NCI-H446 (cell line): ENCODE measurements at regions not wholly inside any gene's neighbourhood (a gene's known extent, or its start where the extent isn't known, plus 50 kb on each side); places are given as distances from the start of the nearest gene placed in this dataset.

ENCODE experiments used
- DNase-seq, 2 experiments: peaks; one replicate each; lab custom pipeline; 2025; lab: John Stamatoyannopoulos, UW

DNA sequence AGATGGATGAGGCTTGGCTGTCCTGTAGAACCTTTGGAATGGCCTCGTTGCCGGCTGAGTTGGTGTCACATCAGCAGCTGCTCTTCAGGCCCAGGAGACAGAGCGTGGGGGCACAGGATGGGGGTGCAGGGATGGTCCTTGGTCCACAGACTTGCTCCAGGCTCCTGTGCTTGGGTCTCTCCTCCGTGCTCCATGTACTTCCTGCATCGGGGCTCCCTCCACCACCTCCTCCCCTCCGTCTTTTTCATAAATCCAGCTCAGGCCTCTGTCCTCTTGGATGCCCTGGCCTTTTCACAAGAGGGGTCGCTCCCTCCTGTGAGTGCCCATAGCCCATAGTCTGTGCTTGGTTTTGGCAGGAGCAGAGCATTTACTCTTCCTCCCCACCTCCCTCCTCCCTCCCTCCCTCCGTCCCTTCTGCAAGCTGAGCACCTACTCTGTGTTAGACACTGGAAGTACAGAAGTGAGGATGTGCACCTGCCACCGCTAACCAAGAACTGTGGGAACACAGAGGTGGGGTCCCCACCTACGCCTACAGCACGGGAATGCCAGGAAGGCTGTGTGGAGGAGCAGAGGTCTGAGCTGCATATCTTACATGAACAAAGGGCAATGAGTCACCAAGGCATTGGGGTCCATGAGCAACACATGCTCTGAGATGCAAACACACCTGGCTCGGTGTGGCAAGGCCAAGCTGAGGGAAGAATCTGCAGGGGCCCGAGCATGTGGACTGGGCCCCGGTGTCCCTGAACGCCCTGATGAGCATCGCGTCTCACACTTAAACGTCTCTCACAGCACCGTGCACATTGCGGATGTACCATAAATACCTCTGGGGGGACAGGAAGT is 458.7 kb upstream of the HS6ST1 start:
- DNase-seq, result no peak

- DNase-seq, result no peak
Observed at GRCh38 chr2:128778843-128779242, 460.2 kb upstream of the HS6ST1 start.

GRCh38 chr2:128779301-128780095 is 460.8 kb upstream of the HS6ST1 start:
- DNase-seq, result no peak

GRCh38 chr2:128780434-128781080 is 461.9 kb upstream of the HS6ST1 start:
- DNase-seq, result no peak

DNA sequence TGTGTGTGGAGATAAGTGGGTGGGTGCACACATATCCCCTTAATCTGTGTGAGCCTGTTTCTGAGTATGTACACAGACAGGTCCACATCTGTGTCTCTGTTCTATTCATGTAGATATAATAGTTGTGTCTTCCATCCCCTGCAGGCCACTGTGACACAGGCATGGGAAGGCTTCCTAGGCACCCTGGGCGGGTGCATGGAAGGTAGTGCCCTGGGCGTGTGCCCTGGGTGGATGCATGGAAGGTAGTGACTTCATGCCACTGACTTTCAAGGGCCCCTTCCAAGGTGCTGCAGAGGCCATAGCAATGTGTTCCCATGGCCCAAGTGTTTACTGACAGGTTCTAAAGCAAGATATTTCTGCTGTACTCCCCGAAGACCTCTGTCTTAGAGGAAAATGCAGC is 462.5 kb upstream of the HS6ST1 start:
- no peak for DNase-seq

DNA sequence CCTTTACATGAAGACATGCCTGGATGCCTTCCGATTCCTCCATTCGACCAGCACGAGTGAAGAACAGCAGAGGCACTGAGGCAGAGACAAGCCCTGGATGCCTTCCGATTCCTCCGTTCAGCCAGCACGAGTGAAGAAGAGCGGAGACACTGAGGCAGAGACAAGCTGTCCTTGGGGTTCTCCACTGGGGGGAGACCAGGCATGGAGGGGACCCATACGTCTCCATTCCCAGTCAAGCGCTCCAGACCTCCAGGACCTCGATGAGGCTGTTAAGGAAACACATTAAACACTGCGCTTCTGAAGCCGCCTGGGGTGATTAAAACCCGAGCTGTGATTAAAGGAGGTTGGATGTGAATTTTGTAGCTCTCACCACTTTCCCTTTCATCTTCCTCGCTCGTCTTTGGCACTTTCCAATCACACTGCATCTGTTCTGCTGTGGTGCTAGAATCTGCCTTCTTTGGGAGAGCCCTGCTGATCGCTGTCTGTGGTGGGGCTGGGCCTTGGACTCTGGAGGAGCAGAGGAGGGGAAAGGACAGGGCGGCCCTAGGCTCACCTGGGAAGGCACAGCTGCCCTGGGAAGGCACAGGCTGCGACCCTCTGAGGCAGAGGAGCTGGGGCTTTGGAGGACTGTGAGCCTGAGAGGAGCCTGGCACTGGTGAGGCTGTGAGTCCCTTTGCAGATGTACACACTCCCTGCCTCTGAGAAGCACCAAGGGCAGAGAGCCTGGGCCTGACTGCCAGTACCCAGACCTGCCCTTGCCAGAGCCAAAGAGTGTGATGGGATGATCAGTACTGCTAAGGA is 463.1 kb upstream of the HS6ST1 start:
- DNase-seq, result no peak

DNA sequence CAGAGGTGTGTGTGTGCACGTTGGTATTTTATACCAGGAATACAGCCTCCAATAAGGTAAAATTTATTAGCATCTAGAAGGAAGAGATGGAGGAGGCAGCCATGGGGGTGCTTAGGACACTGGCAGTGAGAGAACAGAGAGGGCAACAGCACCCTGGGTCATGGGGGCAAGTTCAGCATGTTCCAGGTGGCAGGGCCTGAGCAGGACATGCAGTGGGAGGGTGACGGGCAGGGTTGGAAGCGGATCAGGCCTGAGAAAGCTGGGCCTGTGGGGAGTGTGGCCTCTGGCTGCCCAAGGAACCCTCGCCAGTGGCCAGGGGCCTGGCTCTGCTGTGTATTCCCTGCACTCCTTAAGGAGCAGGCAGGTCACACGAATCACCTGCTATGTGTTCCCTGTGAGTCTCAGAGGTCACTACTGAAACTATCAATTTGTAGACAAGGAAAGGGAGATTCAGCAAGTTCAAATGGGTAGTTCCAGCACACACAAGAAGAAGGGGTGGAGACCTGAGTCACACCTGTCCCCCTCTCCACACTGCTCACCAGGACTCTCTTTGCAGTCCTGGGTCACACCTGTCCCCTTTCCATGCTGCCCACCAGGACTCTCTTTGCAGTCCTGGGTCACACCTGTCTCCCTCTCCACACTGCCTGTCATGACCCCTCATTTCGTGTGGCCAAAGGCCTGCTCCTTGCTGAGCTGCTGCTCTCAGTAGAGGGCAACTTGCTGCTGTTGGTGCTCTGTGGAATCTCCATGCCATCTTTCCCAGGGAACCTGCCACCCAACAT is 463.9 kb upstream of the HS6ST1 start:
- no peak for DNase-seq

- no peak for DNase-seq
Observed at GRCh38 chr2:128783193-128783671, 464.6 kb upstream of the HS6ST1 start.

DNA sequence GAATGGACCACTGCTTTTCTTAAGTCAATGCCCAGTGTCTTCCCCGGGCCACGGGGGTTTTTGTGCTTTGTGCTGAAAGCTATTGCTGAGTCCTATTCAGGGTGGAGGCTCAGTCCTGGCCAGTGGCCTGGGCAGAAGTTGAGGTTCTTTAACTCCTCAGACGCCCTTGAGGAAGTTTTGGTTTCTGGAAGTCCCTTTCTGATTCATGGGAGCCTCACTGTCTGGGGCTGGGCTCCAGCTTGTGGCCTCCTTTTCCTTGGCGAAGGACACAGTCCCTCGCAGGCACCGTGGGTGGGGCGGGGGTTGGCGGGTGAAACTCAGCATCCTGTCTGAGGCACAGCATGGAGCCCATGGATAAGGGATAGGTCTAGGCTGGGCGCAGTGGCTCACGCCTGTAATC is 465.2 kb upstream of the HS6ST1 start:
- DNase-seq, result no peak

- DNase-seq, result no peak
Observed at GRCh38 chr2:128784626-128785306, 466.1 kb upstream of the HS6ST1 start.

DNA sequence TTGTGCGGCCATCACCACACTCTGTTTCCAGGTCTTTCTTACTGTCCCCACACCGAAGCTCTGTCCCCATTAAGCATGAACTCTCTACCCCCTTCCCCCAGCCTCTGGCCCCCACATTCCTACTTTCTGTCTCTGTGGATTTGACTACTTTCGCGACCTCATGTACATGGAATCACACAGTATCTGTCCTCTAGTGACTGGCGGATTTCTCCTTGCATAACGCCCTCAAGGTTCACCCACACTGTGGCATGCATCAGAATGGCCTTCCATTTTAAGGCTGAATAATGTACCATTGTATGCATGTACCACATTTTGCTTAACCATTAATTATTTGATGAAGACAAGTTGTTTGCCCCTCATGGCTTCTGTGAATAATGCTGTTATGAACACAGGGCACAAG is 467.6 kb upstream of the HS6ST1 start:
- no peak for DNase-seq

GRCh38 chr2:128786741-128787478 is 468.2 kb upstream of the HS6ST1 start:
- DNase-seq, result no peak

GRCh38 chr2:128787616-128788015 is 468.9 kb upstream of the HS6ST1 start:
- DNase-seq, result no peak

- no peak for DNase-seq
Observed at GRCh38 chr2:128788636-128789220, 470.1 kb upstream of the HS6ST1 start.

GRCh38 chr2:128789221-128789620 is 470.6 kb upstream of the HS6ST1 start:
- no peak for DNase-seq

GRCh38 chr2:128789776-128790455 is 471.2 kb upstream of the HS6ST1 start:
- DNase-seq, result no peak

GRCh38 chr2:128790541-128791001 is 471.9 kb upstream of the HS6ST1 start:
- DNase-seq, result no peak

GRCh38 chr2:128791120-128791984 is 472.7 kb upstream of the HS6ST1 start:
- no peak for DNase-seq
